T47D (cell line): ENCODE measurements at regions not wholly inside any gene's neighbourhood (a gene's known extent, or its start where the extent isn't known, plus 50 kb on each side); places are given as distances from the start of the nearest gene placed in this dataset.

Experiments
- DNase-seq, 2 experiments: peaks; one replicate each; pipeline versions ENCODE4 v3.0.0 to v3.0.0-alpha.2; 2011 to 2012; ENCODE audit warnings: low read depth in 1 of 2, low spot score in 1 of 2
- JUND ChIP-seq: IDR thresholded peaks from 2 replicates; pipeline ENCODE4 v1.6.1; 2012; ENCODE audit warnings: low read depth
- in situ Hi-C: cut with HindIII; loops from 2 replicates; pipeline ENCODE4 v1.10.0; 2016; ENCODE audit warnings: low sequenced_read_pairs, low pct_unique_long_range_greater_than_20kb

GRCh38 chr11:33488971-33489370, 211.7 kb downstream of the C11orf91 start:
- TF ChIP-seq JUND = no peak
- in situ Hi-C loops = no loop called here
- no peak for DNase-seq

- no peak for DNase-seq
- TF ChIP-seq JUND = no peak
- in situ Hi-C loops = no loop called here
Observed at GRCh38 chr11:33480626-33481025, 220.0 kb downstream of the C11orf91 start.

GRCh38 chr11:33479231-33479630, 221.4 kb downstream of the C11orf91 start:
- DNase-seq = no peak
- in situ Hi-C loops = no loop called here
- TF ChIP-seq JUND = no peak

- TF ChIP-seq JUND = no peak
- in situ Hi-C loops = no loop called here
- no peak for DNase-seq
Observed at GRCh38 chr11:33478111-33478573, 221.0 kb downstream of the HIPK3 start.

- in situ Hi-C loops = no loop called here
- no peak for TF ChIP-seq JUND
- no peak for DNase-seq
Observed at GRCh38 chr11:33476945-33477606, 219.9 kb downstream of the HIPK3 start.

- peak in 1 of 2 experiments; percentile 6 for DNase-seq
- TF ChIP-seq JUND = no peak
- in situ Hi-C loops = no loop called here
Observed at GRCh38 chr11:33475993-33476392, 218.8 kb downstream of the HIPK3 start.

GRCh38 chr11:33474866-33475265, 217.7 kb downstream of the HIPK3 start:
- DNase-seq = no peak
- TF ChIP-seq JUND = no peak
- in situ Hi-C loops = no loop called here

- no peak for TF ChIP-seq JUND
- DNase-seq = no peak
- in situ Hi-C loops = no loop called here
Observed at GRCh38 chr11:33471541-33471940, 214.4 kb downstream of the HIPK3 start.

GRCh38 chr11:33467966-33468365, 210.8 kb downstream of the HIPK3 start:
- in situ Hi-C loops = no loop called here
- DNase-seq = no peak
- TF ChIP-seq JUND = no peak

GRCh38 chr11:33463059-33463458, 205.9 kb downstream of the HIPK3 start:
- in situ Hi-C loops = no loop called here
- no peak for TF ChIP-seq JUND
- no peak for DNase-seq

- no peak for TF ChIP-seq JUND
Observed at GRCh38 chr11:33461369-33462125, 204.4 kb downstream of the HIPK3 start.

GRCh38 chr11:33457948-33458347, 200.8 kb downstream of the HIPK3 start:
- DNase-seq = no peak
- no peak for TF ChIP-seq JUND
- in situ Hi-C loops = no loop called here

More at GRCh38 chr11:33461369-33462125, 204.4 kb downstream of the HIPK3 start:
- in situ Hi-C loops = no loop called here
- DNase-seq = no peak

- in situ Hi-C loops = no loop called here
- no peak for TF ChIP-seq JUND
- no peak for DNase-seq
Observed at GRCh38 chr11:33455867-33456463, 198.8 kb downstream of the HIPK3 start.
